ENCODE measurements at regions not wholly inside any gene's neighbourhood (a gene's known extent, or its start where the extent isn't known, plus 50 kb on each side); places are given as distances from the start of the nearest gene placed in this dataset.

GRCh38 chr2:67570611-67571010, 173.5 kb downstream of the ETAA1 start:
- no peak for TF ChIP-seq CTCF (IDR thresholded peaks at IDR 0.05)
- H3K9me3 Mint-ChIP-seq, result peaks cover 0 to 5% of the 10 kb centered on the region in 2 donors
- H3K36me3 Mint-ChIP-seq, result no peaks in the 10 kb centered on the region

GRCh38 chr2:67571785-67572718, 174.9 kb downstream of the ETAA1 start:
- Mint-ChIP-seq H3K4me1 (no peaks in the 10 kb centered on the region), H3K36me3 (no peaks in the 10 kb centered on the region), H3K4me3 (no peak overlapping the region), H3K27me3 (ENCODE audit: low read depth in 2 of 2) (no peaks in the 10 kb centered on the region), H3K9me3 (peaks cover 0 to 2% of the 10 kb centered on the region in 2 donors), H3K27ac (no peak overlapping the region)
- H3K4me3 ChIP-seq (ENCODE audit: low read length), result no peak overlapping the region
- no peaks in the 10 kb centered on the region for H3K9me3 ChIP-seq (ENCODE audit: control insufficient read depth, insufficient read depth, low read length)
- intact Hi-C loops (cut with micrococcal nuclease), result no loop called here
- H3K27me3 ChIP-seq (ENCODE audit: control insufficient read depth, insufficient read depth, low read length), result no peaks in the 10 kb centered on the region
- ATAC-seq, result no peak
- no peaks in the 10 kb centered on the region for H3K36me3 ChIP-seq (ENCODE audit: control insufficient read depth, insufficient read depth, low read length)
- H3K27ac ChIP-seq (ENCODE audit: low read length), result no peak overlapping the region
- no peak for TF ChIP-seq CTCF (IDR thresholded peaks at IDR 0.05)
- H3K4me1 ChIP-seq (ENCODE audit: control insufficient read depth, insufficient read depth, low read length), result no peaks in the 10 kb centered on the region
- no peak for DNase-seq

More at GRCh38 chr2:67570611-67571010, 173.5 kb downstream of the ETAA1 start:
- DNase-seq (no peak), ATAC-seq (no peak)
- Histone ChIP-seq H3K9me3 (ENCODE audit: control insufficient read depth, insufficient read depth, low read length) (no peaks in the 10 kb centered on the region), H3K36me3 (ENCODE audit: control insufficient read depth, insufficient read depth, low read length) (no peaks in the 10 kb centered on the region), H3K4me1 (ENCODE audit: control insufficient read depth, insufficient read depth, low read length) (no peaks in the 10 kb centered on the region), H3K4me3 (ENCODE audit: low read length) (no peak overlapping the region), H3K27me3 (ENCODE audit: control insufficient read depth, insufficient read depth, low read length) (no peaks in the 10 kb centered on the region), H3K27ac (ENCODE audit: low read length) (no peak overlapping the region)
- intact Hi-C loops (cut with micrococcal nuclease), result no loop called here
- Mint-ChIP-seq H3K4me3 (no peak overlapping the region), H3K4me1 (no peaks in the 10 kb centered on the region), H3K27me3 (ENCODE audit: low read depth in 2 of 2) (no peaks in the 10 kb centered on the region), H3K27ac (no peak overlapping the region)
- WGBS (ENCODE audit: insufficient coverage), result 72% methylated on average over 2 of the region's 2 CpGs

- H3K9me3 ChIP-seq (ENCODE audit: control insufficient read depth, insufficient read depth, low read length), result no peaks in the 10 kb centered on the region
- H3K4me3 ChIP-seq (ENCODE audit: low read length), result no peak overlapping the region
- H3K27me3 Mint-ChIP-seq (ENCODE audit: low read depth in 2 of 2), result no peaks in the 10 kb centered on the region
- peaks cover 0 to under 1% of the 10 kb centered on the region in 2 donors for H3K9me3 Mint-ChIP-seq
- WGBS (ENCODE audit: insufficient coverage), result 87% methylated on average over 3 of the region's 3 CpGs
- no peak overlapping the region for H3K27ac Mint-ChIP-seq
- H3K4me3 Mint-ChIP-seq, result no peak overlapping the region
- no peak overlapping the region for H3K27ac ChIP-seq (ENCODE audit: low read length)
- H3K4me1 ChIP-seq (ENCODE audit: control insufficient read depth, insufficient read depth, low read length), result no peaks in the 10 kb centered on the region
- intact Hi-C loops (cut with micrococcal nuclease), result no loop called here
- no peaks in the 10 kb centered on the region for H3K27me3 ChIP-seq (ENCODE audit: control insufficient read depth, insufficient read depth, low read length)
- no peak for TF ChIP-seq CTCF (IDR thresholded peaks at IDR 0.05)
- DNase-seq, result no peak
- no peaks in the 10 kb centered on the region for H3K36me3 ChIP-seq (ENCODE audit: control insufficient read depth, insufficient read depth, low read length)
- ATAC-seq, result no peak
- H3K36me3 Mint-ChIP-seq, result no peaks in the 10 kb centered on the region
- no peaks in the 10 kb centered on the region for H3K4me1 Mint-ChIP-seq
Measured at GRCh38 chr2:67572721-67573435, 175.7 kb downstream of the ETAA1 start.

Data from natural killer cell (primary cell).